MCF 10A (cell line): ENCODE measurements at regions not wholly inside any gene's neighbourhood (a gene's known extent, or its start where the extent isn't known, plus 50 kb on each side); places are given as distances from the start of the nearest gene placed in this dataset.
"Not testable (repeated sequence)": the region's sequence is repeated elsewhere in the genome, so short reads cannot be mapped to it uniquely, and the experiment has no call there.

ENCODE experiments used
- BruUV-seq: library from RNA; stranded (reverse); fragments of 400-500 nt; replicated peaks from 2 replicates; lab custom pipeline; 2021; lab: Mats Ljungman, UMichigan
- CTCF ChIA-PET: fragments of 300-600 bp; sonication (Branson Sonifier 250); formaldehyde crosslinking; extraction: SDS; loops from one replicate; lab custom pipeline; 2021; ENCODE audit warnings: antibody characterized with exemption, inconsistent platforms; lab: Yijun Ruan, JAX
- POLR2A ChIA-PET: fragments of 300-600, 350-650 bp; sonication (Branson Sonifier 250); formaldehyde crosslinking; extraction: SDS; loops from one replicate; lab custom pipeline; 2020; ENCODE audit warnings: antibody characterized with exemption, inconsistent platforms; lab: Yijun Ruan, JAX
- DNase-seq: peaks from one replicate; pipeline ENCODE4 v3.0.0-alpha.2; 2018; ENCODE audit not compliant: unreplicated experiment
- H3K27ac Mint-ChIP-seq: one replicate; pipeline ENCODE4 v1.8.0; 2022; ENCODE audit warnings: mild to moderate bottlenecking, low read depth, mixed read lengths; ENCODE audit not compliant: unreplicated experiment
- H3K27me3 Mint-ChIP-seq: one replicate; pipeline ENCODE4 v1.8.0; 2022; ENCODE audit warnings: mixed read lengths; ENCODE audit not compliant: insufficient read depth, unreplicated experiment
- H3K36me3 Mint-ChIP-seq: one replicate; pipeline ENCODE4 v1.8.0; 2022; ENCODE audit warnings: mild to moderate bottlenecking, moderate library complexity, mixed read lengths; ENCODE audit not compliant: insufficient read depth, unreplicated experiment
- H3K4me1 Mint-ChIP-seq: one replicate; pipeline ENCODE4 v1.8.0; 2022; ENCODE audit warnings: mixed read lengths; ENCODE audit not compliant: insufficient read depth, unreplicated experiment
- H3K4me3 Mint-ChIP-seq: one replicate; pipeline ENCODE4 v1.8.0; 2022; ENCODE audit warnings: mild to moderate bottlenecking, moderate library complexity, mixed read lengths; ENCODE audit not compliant: unreplicated experiment
- H3K9me3 Mint-ChIP-seq: one replicate; pipeline ENCODE4 v1.8.0; 2022; ENCODE audit warnings: mixed read lengths; ENCODE audit not compliant: unreplicated experiment
- intact Hi-C: fragments of 100-400 bp; cut with micrococcal nuclease; formaldehyde crosslinking; loops from 2 replicates; pipeline ENCODE4 v1.14.1; 2022
- TF ChIP-seq, protein P1 (sequence below): fragments of 200-600 bp; IDR thresholded peaks from one replicate; pipeline ENCODE4 v1.8.0; 2022; ENCODE audit warnings: antibody characterized with exemption, mild to moderate bottlenecking; ENCODE audit not compliant: unreplicated experiment

DNA sequence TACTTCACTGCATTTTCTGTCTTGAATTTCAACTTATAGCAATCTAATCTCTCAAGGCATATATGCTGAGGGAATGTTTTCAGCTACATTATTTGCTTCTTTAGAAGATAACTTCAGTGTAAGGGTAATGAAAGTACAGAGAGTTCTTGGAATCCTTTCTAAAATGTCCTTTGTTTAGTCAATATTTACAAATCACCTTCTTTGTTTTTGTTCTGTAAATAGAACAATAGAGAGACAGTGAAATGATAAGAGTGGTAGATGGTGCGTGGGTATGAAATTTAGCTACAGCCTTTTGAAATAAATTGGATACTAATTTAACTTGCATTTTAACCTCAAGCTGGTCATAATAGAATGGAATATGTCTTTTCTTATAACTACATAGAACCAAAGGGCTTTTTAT, 171.1 kb upstream of the MARCKS start:
- no peak overlapping the region for H3K4me3 Mint-ChIP-seq
- ChIA-PET CTCF (interaction anchor here (0.5 to 0.6 kb wide), 2 partner anchors 25 to 192 kb away, joined by 3 read pairs; no protein-coding TSS in a partner anchor), POLR2A (interaction anchor here (1.1 kb wide), 1 partner anchor 30 kb away, joined by 3 read pairs; no protein-coding TSS in a partner anchor)
- H3K4me1 Mint-ChIP-seq: peaks cover 13% of the 10 kb centered on the region
- intact Hi-C loops: no loop called here
- no peak overlapping the region for H3K27ac Mint-ChIP-seq
- no TSS peak for BruUV-seq
- no peaks in the 10 kb centered on the region for H3K36me3 Mint-ChIP-seq
- H3K9me3 Mint-ChIP-seq: no peaks in the 10 kb centered on the region
- DNase-seq: no peak
- H3K27me3 Mint-ChIP-seq: no peaks in the 10 kb centered on the region
- TF ChIP-seq, protein P1, sequence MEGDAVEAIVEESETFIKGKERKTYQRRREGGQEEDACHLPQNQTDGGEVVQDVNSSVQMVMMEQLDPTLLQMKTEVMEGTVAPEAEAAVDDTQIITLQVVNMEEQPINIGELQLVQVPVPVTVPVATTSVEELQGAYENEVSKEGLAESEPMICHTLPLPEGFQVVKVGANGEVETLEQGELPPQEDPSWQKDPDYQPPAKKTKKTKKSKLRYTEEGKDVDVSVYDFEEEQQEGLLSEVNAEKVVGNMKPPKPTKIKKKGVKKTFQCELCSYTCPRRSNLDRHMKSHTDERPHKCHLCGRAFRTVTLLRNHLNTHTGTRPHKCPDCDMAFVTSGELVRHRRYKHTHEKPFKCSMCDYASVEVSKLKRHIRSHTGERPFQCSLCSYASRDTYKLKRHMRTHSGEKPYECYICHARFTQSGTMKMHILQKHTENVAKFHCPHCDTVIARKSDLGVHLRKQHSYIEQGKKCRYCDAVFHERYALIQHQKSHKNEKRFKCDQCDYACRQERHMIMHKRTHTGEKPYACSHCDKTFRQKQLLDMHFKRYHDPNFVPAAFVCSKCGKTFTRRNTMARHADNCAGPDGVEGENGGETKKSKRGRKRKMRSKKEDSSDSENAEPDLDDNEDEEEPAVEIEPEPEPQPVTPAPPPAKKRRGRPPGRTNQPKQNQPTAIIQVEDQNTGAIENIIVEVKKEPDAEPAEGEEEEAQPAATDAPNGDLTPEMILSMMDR: no peak

DNA sequence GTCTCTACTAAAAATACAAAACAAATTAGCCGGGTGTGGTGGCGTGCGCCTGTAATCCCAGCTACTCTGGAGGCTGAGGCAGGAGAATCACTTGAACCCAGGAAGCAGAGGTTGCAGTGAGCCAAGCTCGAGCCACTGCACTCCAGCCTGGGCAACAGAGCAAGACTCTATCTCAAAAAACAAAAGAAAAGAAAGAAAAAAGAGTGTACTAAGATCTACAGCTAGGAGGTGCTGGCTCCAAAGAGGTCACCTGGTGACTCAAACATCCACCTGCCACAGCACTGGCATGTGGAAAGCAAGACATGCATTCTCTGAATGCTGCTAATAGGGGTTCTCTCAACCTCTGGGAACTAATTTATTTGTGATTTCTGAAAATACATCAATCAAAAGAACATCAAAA, 167.5 kb upstream of the MARCKS start:
- peak; percentile 37 for DNase-seq
- not testable (repeated sequence) for H3K9me3 Mint-ChIP-seq, BruUV-seq, H3K4me3 Mint-ChIP-seq, H3K36me3 Mint-ChIP-seq, H3K27ac Mint-ChIP-seq, H3K27me3 Mint-ChIP-seq
- CTCF ChIA-PET: interaction anchor here (0.7 to 1.6 kb wide), 2 partner anchors 170 to 229 kb away, joined by 3 to 7 read pairs; no protein-coding TSS in a partner anchor
- H3K4me1 Mint-ChIP-seq: peaks cover 24% of the 10 kb centered on the region
- intact Hi-C loops: loop anchor here (1.0 to 10.0 kb wide), 4 partner anchors 35 to 168 kb away; partner anchors contain the start of gene MARCKS
- POLR2A ChIA-PET: interaction anchor here (0.6 to 1.8 kb wide), 4 partner anchors 27 to 1204 kb away, joined by 3 to 6 read pairs (median 4); no protein-coding TSS in a partner anchor

DNA sequence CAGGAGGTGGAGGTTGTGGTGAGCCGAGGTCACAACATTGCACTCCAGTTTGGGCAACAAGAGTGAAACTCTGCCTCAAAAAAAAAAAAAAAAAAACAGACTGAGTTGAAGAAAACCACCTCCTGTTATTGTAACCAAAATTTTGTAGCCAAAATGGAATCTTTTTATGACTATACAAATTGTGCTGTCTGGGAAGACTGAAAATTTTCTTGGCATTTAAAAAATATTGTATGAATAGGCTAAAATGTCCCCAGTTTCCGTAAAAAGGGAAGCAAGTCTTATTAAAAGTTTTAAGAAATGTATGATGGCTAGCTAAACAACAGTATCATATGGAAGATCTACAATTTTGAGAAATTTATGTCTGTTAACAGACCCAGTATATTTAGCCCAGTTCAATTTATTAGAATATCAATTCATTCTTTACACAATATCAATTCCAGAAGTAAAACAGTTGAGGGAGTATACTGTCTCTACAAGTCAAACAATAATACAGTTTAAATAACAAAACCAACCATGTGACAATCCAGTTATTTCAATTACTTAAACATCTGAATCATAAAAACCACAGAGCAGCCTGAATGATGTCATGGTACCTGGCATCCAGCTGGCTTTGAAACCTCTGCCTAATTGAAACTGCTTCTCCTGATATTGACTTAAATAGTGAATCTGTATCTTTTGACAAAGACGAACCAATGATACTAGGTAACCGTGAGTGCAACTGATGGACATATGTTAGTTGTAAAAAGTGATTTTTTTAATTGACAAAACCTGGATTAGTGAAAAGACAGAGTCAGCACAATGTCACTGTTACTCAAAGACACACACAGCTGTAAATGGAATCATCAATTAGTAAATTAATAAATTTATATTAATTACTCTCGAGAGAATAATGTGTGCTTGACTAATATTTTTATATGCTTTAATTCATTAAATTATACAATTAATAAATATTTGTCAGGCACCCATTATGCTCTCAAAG, 166.6 kb upstream of the MARCKS start:
- ChIA-PET CTCF (interaction anchor here (0.7 to 1.6 kb wide), 3 partner anchors 12 to 230 kb away, joined by 3 to 7 read pairs (median 3); no protein-coding TSS in a partner anchor), POLR2A (interaction anchor here (0.6 to 1.8 kb wide), 11 partner anchors 12 to 184 kb away, joined by 3 to 8 read pairs (median 3); no protein-coding TSS in a partner anchor)
- Mint-ChIP-seq H3K27ac (no peak overlapping the region), H3K27me3 (no peaks in the 10 kb centered on the region), H3K4me3 (no peak overlapping the region), H3K9me3 (no peaks in the 10 kb centered on the region), H3K4me1 (peaks cover 29% of the 10 kb centered on the region), H3K36me3 (no peaks in the 10 kb centered on the region)
- BruUV-seq: no TSS peak
- TF ChIP-seq, protein P1: no peak
- intact Hi-C loops: loop anchor here (2.0 to 10.0 kb wide), 3 partner anchors 36 to 74 kb away; no protein-coding TSS in a partner anchor
- peak; percentile 88 for DNase-seq

DNA sequence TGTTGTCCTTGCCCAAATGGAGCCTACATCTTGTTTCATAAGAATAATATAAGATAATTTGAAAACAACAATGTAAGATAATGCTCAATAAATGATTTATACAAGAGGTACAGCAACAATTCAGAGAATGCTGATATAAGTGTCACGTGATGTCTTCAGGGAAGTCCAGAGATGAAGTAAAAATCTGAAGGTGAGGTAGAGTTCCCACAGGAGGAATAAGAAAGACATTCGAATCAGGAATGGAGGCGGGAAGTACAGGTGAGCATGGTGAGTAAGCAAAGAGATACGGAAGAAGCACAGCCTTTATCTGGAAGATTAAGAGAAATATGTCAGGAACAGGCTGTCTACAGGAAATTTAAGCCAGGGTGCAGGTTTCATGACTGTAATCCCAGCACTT, 165.9 kb upstream of the MARCKS start:
- H3K4me1 Mint-ChIP-seq: peaks cover 29% of the 10 kb centered on the region
- no peak overlapping the region for H3K4me3 Mint-ChIP-seq
- intact Hi-C loops: loop anchor here (2.0 to 10.0 kb wide), 3 partner anchors 36 to 74 kb away; no protein-coding TSS in a partner anchor
- H3K27me3 Mint-ChIP-seq: no peaks in the 10 kb centered on the region
- CTCF ChIA-PET: no interaction called here
- no peak overlapping the region for H3K27ac Mint-ChIP-seq
- POLR2A ChIA-PET: interaction anchor here (0.7 to 1.3 kb wide), 5 partner anchors 13 to 183 kb away, joined by 3 to 8 read pairs (median 4); no protein-coding TSS in a partner anchor
- H3K36me3 Mint-ChIP-seq: no peaks in the 10 kb centered on the region
- BruUV-seq: no TSS peak
- H3K9me3 Mint-ChIP-seq: no peaks in the 10 kb centered on the region
- TF ChIP-seq, protein P1: no peak
- DNase-seq: no peak
